Lower leg skin (tissue), 4 donors: ENCODE measurements at regions not wholly inside any gene's neighbourhood (a gene's known extent, or its start where the extent isn't known, plus 50 kb on each side); places are given as distances from the start of the nearest gene placed in this dataset.

Experiments
- DNase-seq, 2 donors: peaks; one replicate each; pipeline ENCODE4 v3.0.0-alpha.2; 2019; ENCODE audit warnings: low spot score in 2 of 2
- H3K4me3 ChIP-seq: fragments of 200-600 bp; sonication (generic); 2 replicates; pipeline ENCODE4 v1.5.1; 2017; ENCODE audit warnings: mild to moderate bottlenecking, low read depth; ENCODE audit not compliant: poor library complexity, severe bottlenecking
- POLR2A ChIP-seq, 2 donors: fragments of 450-650 bp; IDR thresholded peaks; one replicate each; pipeline ENCODE4 v1.6.1; 2016 to 2017; ENCODE audit warnings: antibody characterized with exemption in 2 of 2, mild to moderate bottlenecking in 1 of 2, moderate library complexity in 1 of 2
- WGBS, 2 donors: methylation state at CpG; one replicate each; pipeline ENCODE4 v1.1.5; 2018; 5-methylcytosine and 5-hydroxymethylcytosine counted together
- intact Hi-C: fragments of 100-400 bp; cut with DNase I; formaldehyde crosslinking; loops from one replicate; pipeline ENCODE4 v1.15.0; 2023; ENCODE audit warnings: low total_unique reads
- TF ChIP-seq, protein P1 (sequence below), 3 donors: fragments of 450-650 bp; IDR thresholded peaks; one replicate each; pipeline ENCODE4 v1.5.1; 2016; ENCODE audit warnings: antibody characterized with exemption in 3 of 3, mild to moderate bottlenecking in 3 of 3, moderate library complexity in 2 of 3

DNA sequence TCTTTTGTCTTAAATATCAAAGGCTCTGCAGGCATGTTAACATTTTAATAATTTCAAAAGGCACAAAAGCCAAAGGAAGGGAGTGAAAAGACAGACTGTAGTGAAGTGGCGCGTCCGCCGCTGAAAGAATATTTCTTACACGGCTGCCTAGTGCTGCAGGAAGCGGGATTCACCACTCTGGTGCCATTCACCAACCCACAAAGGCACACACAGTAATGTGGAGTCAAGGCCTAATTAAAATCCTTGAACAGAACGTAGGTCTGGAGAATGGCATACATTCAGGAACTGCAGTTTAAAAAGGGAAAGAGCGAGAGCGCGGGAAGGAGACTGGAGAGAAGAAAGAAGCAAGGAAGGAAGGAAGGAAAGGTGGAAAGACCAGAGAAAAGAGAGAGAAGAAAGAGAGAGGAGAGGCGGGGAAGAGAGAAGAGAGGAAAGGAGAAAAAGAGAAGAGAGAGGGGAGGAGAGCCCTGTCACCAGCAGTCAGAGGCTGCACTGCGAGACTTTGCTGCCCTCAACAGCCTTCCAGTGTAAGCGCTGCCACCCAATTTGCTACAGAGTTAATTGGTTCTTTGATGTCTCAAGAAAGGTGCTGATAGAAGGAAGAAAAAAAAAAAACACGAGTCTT lies 554.0 kb downstream of the MDFIC start:
- intact Hi-C loops, result no loop called here
- TF ChIP-seq POLR2A (IDR thresholded peaks at IDR 0.05), result no peak
- TF ChIP-seq, protein P1, sequence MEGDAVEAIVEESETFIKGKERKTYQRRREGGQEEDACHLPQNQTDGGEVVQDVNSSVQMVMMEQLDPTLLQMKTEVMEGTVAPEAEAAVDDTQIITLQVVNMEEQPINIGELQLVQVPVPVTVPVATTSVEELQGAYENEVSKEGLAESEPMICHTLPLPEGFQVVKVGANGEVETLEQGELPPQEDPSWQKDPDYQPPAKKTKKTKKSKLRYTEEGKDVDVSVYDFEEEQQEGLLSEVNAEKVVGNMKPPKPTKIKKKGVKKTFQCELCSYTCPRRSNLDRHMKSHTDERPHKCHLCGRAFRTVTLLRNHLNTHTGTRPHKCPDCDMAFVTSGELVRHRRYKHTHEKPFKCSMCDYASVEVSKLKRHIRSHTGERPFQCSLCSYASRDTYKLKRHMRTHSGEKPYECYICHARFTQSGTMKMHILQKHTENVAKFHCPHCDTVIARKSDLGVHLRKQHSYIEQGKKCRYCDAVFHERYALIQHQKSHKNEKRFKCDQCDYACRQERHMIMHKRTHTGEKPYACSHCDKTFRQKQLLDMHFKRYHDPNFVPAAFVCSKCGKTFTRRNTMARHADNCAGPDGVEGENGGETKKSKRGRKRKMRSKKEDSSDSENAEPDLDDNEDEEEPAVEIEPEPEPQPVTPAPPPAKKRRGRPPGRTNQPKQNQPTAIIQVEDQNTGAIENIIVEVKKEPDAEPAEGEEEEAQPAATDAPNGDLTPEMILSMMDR (IDR thresholded peaks at IDR 0.05), result no peak
- DNase-seq, result no peak
- 74 to 78% methylated on average over 14 of the region's 14 CpGs for WGBS, 2 donors
- H3K4me3 ChIP-seq, result no peak overlapping the region

DNA sequence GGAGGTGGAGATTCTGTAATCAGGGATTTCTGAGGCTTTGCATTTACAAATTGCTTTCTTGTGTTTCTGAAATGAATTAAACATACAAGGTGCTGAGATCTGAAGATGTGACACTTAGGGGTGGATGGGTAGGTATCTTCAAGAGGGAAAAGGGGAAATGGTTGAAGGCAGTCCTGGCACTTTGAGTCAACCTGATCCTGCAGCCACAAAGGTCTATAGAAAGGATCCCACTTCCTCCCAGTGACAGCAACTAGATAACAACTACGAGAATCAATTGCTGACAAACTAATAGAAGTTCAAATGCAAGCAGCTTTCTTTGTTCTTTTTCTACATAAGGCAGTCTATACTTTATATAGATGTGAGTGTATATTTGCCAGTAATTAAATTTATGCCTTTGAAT lies 553.3 kb downstream of the MDFIC start:
- intact Hi-C loops, result no loop called here
- 49 to 66% methylated on average over 1 of the region's 1 CpG for WGBS, 2 donors

GRCh38 chr7:115474137-115474536 lies 552.2 kb downstream of the MDFIC start:
- no peak for DNase-seq
- no peak overlapping the region for H3K4me3 ChIP-seq
- WGBS, 2 donors, result 84 to 90% methylated on average over 5 of the region's 5 CpGs
- intact Hi-C loops, result no loop called here
- TF ChIP-seq POLR2A (IDR thresholded peaks at IDR 0.05), result no peak
- TF ChIP-seq, protein P1 (IDR thresholded peaks at IDR 0.05), result no peak

More for the DNA sequence above, 553.3 kb downstream of the MDFIC start:
- no peak for DNase-seq
- TF ChIP-seq, protein P1 (IDR thresholded peaks at IDR 0.05), result no peak
- no peak overlapping the region for H3K4me3 ChIP-seq

GRCh38 chr7:115471891-115472290 lies 550.0 kb downstream of the MDFIC start:
- DNase-seq, result no peak
- WGBS, 2 donors, result 50 to 52% methylated on average over 1 of the region's 1 CpG
- TF ChIP-seq, protein P1 (IDR thresholded peaks at IDR 0.05), result no peak
- TF ChIP-seq POLR2A (IDR thresholded peaks at IDR 0.05), result no peak
- intact Hi-C loops, result no loop called here
- H3K4me3 ChIP-seq, result no peak overlapping the region

GRCh38 chr7:115462301-115463015 lies 540.6 kb downstream of the MDFIC start:
- intact Hi-C loops, result no loop called here
- no peak overlapping the region for H3K4me3 ChIP-seq
- TF ChIP-seq POLR2A (IDR thresholded peaks at IDR 0.05), result no peak
- TF ChIP-seq, protein P1 (IDR thresholded peaks at IDR 0.05), result no peak
- no peak for DNase-seq
- 90 to 96% methylated on average over 3 of the region's 3 CpGs for WGBS, 2 donors
